DND-41 (cell line): ENCODE measurements at regions not wholly inside any gene's neighbourhood (a gene's known extent, or its start where the extent isn't known, plus 50 kb on each side); places are given as distances from the start of the nearest gene placed in this dataset.

Experiments used
- CTCF ChIP-seq: IDR thresholded peaks from 2 replicates; pipeline ENCODE4 v1.5.1; 2012; ENCODE audit warnings: borderline replicate concordance, low read length, moderate library complexity, mild to moderate bottlenecking; ENCODE audit not compliant: poor library complexity, severe bottlenecking; ENCODE audit errors: extremely low read depth
- EZH2 ChIP-seq: IDR thresholded peaks from 3 replicates; pipeline ENCODE4 v1.6.1; 2012; ENCODE audit warnings: borderline replicate concordance, low read depth, mild to moderate bottlenecking, moderate library complexity, low read length, inconsistent platforms; ENCODE audit not compliant: severe bottlenecking

GRCh38 chr9:4415281-4415680, 75.0 kb upstream of the SLC1A1 start:
- no peak for TF ChIP-seq EZH2
- no peak for TF ChIP-seq CTCF
